CD4-positive, CD25-positive, alpha-beta regulatory T cell (primary cell): ENCODE measurements at regions not wholly inside any gene's neighbourhood (a gene's known extent, or its start where the extent isn't known, plus 50 kb on each side); places are given as distances from the start of the nearest gene placed in this dataset.

Source experiments
- ATAC-seq, 2 donors: fragments of 150-1000 bp; cut with Tn5 transposase; one replicate each; pipeline ENCODE4 v1.10.0; 2021; ENCODE audit warnings: low read depth in 2 of 2, moderate number of reproducible peaks in 2 of 2, moderate library complexity in 1 of 2
- DNase-seq, 3 donors: peaks; one replicate each; pipeline versions ENCODE4 v3.0.0 to v3.0.0-alpha.2; 2012 to 2022; ENCODE audit warnings: mixed read lengths in 1 of 3
- H3K27ac ChIP-seq: one replicate; pipeline ENCODE4 v1.7.0; 2013; ENCODE audit warnings: mild to moderate bottlenecking, low read length; ENCODE audit not compliant: insufficient read depth, poor library complexity, severe bottlenecking
- H3K27me3 ChIP-seq: one replicate; pipeline ENCODE4 v1.7.0; 2013; ENCODE audit warnings: low read length; ENCODE audit not compliant: control insufficient read depth, insufficient read depth
- H3K36me3 ChIP-seq: one replicate; pipeline ENCODE4 v1.7.0; 2013; ENCODE audit warnings: mild to moderate bottlenecking, low read length, moderate library complexity; ENCODE audit not compliant: control insufficient read depth, insufficient read depth
- H3K4me1 ChIP-seq: 2 replicates; pipeline ENCODE4 v1.7.0; 2013; ENCODE audit warnings: mild to moderate bottlenecking, low read length; ENCODE audit not compliant: insufficient read depth, control insufficient read depth, poor library complexity, severe bottlenecking
- H3K4me3 ChIP-seq: one replicate; pipeline ENCODE4 v1.7.0; 2013; ENCODE audit warnings: low read depth, mild to moderate bottlenecking, low read length, moderate library complexity
- H3K9me3 ChIP-seq, 2 experiments: 1 replicate in 1 of 2; 2 replicates in 1 of 2; pipeline ENCODE4 v1.7.0; 2013; ENCODE audit warnings: low read length in 2 of 2, mild to moderate bottlenecking in 1 of 2, moderate library complexity in 1 of 2; ENCODE audit not compliant: control insufficient read depth in 2 of 2
- H3K27ac Mint-ChIP-seq, 3 donors: one replicate each; pipeline ENCODE4 v1.8.0; 2020 to 2022; ENCODE audit warnings: mild to moderate bottlenecking in 3 of 3, mixed read lengths in 3 of 3, moderate library complexity in 2 of 3
- H3K27me3 Mint-ChIP-seq: one replicate; pipeline ENCODE4 v1.8.0; 2022; ENCODE audit warnings: mild to moderate bottlenecking, mixed read lengths
- H3K36me3 Mint-ChIP-seq: one replicate; pipeline ENCODE4 v1.8.0; 2020; ENCODE audit warnings: mixed read lengths
- H3K4me1 Mint-ChIP-seq, 4 donors: one replicate each; pipeline ENCODE4 v1.8.0; 2020 to 2022; ENCODE audit warnings: mixed read lengths in 4 of 4, mild to moderate bottlenecking in 1 of 4
- H3K4me3 Mint-ChIP-seq, 4 donors: one replicate each; pipeline ENCODE4 v1.8.0; 2020 to 2022; ENCODE audit warnings: mild to moderate bottlenecking in 4 of 4, mixed read lengths in 4 of 4, moderate library complexity in 3 of 4
- H3K9me3 Mint-ChIP-seq, 7 donors: one replicate each; pipeline ENCODE4 v1.8.0; 2020 to 2022; ENCODE audit warnings: mixed read lengths in 7 of 7, mild to moderate bottlenecking in 3 of 7, moderate library complexity in 2 of 7

- Mint-ChIP-seq H3K27ac (no peak overlapping the region), H3K4me1 (no peaks in the 10 kb centered on the region), H3K4me3 (no peak overlapping the region), H3K9me3 (peaks cover 0 to 19% (median 4%) of the 10 kb centered on the region in 7 donors), H3K27me3 (no peaks in the 10 kb centered on the region), H3K36me3 (no peaks in the 10 kb centered on the region)
- Histone ChIP-seq H3K4me3 (no peak overlapping the region), H3K36me3 (no peaks in the 10 kb centered on the region), H3K27me3 (no peaks in the 10 kb centered on the region), H3K4me1 (no peaks in the 10 kb centered on the region), H3K27ac (no peak overlapping the region), H3K9me3 (peaks cover 0 to 7% of the 10 kb centered on the region in 2 experiments)
- ATAC-seq (no peak), DNase-seq (no peak)
Observed at GRCh38 chr4:171599628-171600027, 213.6 kb upstream of the GALNTL6 start.

GRCh38 chr4:171594293-171594692 lies 218.9 kb upstream of the GALNTL6 start:
- H3K9me3 Mint-ChIP-seq, result peaks cover 0 to 26% (median 8%) of the 10 kb centered on the region in 7 donors
- no peak overlapping the region for H3K27ac Mint-ChIP-seq
- DNase-seq (no peak), ATAC-seq (no peak)
- no peak overlapping the region for H3K4me3 Mint-ChIP-seq
- no peaks in the 10 kb centered on the region for H3K36me3 Mint-ChIP-seq
- Histone ChIP-seq H3K4me1 (no peaks in the 10 kb centered on the region), H3K4me3 (no peak overlapping the region), H3K9me3 (peaks cover 0 to 8% of the 10 kb centered on the region in 2 experiments), H3K27ac (no peak overlapping the region), H3K27me3 (no peaks in the 10 kb centered on the region), H3K36me3 (no peaks in the 10 kb centered on the region)
- H3K27me3 Mint-ChIP-seq, result no peaks in the 10 kb centered on the region
- no peaks in the 10 kb centered on the region for H3K4me1 Mint-ChIP-seq

DNA sequence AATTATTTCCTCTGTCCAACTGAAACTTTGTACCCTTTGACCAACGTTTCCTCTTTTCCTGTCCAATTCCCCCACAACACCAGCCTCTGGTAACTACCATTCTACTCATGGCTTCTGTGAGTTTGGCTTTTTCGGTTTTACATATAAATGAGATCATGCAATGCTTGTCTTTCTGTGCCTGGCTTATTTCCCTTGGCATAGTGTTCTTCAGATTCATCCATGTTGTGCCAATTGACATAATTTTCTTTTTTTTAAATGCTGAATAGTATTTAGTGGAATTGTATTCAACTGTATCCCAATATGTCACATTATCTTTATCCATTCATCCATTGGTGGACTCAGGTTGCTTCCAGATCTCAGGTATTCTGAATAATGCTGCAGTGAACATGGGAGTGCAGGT lies 222.5 kb upstream of the GALNTL6 start:
- H3K36me3 ChIP-seq, result no peaks in the 10 kb centered on the region
- no peak overlapping the region for H3K4me3 Mint-ChIP-seq
- H3K9me3 ChIP-seq, result peaks cover 0 to 8% of the 10 kb centered on the region in 2 experiments
- H3K27ac Mint-ChIP-seq, result no peak overlapping the region
- no peak overlapping the region for H3K4me3 ChIP-seq
- H3K9me3 Mint-ChIP-seq, result peaks cover 0 to 20% (median 8%) of the 10 kb centered on the region in 7 donors
- DNase-seq, result no peak
- no peak for ATAC-seq
- no peaks in the 10 kb centered on the region for H3K27me3 ChIP-seq
- H3K4me1 ChIP-seq, result no peaks in the 10 kb centered on the region
- H3K36me3 Mint-ChIP-seq, result no peaks in the 10 kb centered on the region
- no peaks in the 10 kb centered on the region for H3K27me3 Mint-ChIP-seq
- H3K4me1 Mint-ChIP-seq, result no peaks in the 10 kb centered on the region
- H3K27ac ChIP-seq, result no peak overlapping the region

GRCh38 chr4:171588764-171589163 lies 224.4 kb upstream of the GALNTL6 start:
- H3K36me3 ChIP-seq, result no peaks in the 10 kb centered on the region
- H3K4me3 ChIP-seq, result no peak overlapping the region
- H3K4me1 ChIP-seq, result no peaks in the 10 kb centered on the region
- H3K4me1 Mint-ChIP-seq, result no peaks in the 10 kb centered on the region
- H3K27ac Mint-ChIP-seq, result no peak overlapping the region
- H3K27me3 ChIP-seq, result no peaks in the 10 kb centered on the region
- DNase-seq (no peak), ATAC-seq (no peak)
- peaks cover 0 to 4% of the 10 kb centered on the region in 2 experiments for H3K9me3 ChIP-seq
- H3K9me3 Mint-ChIP-seq, result peaks cover 0 to 20% (median 6%) of the 10 kb centered on the region in 7 donors
- no peaks in the 10 kb centered on the region for H3K36me3 Mint-ChIP-seq
- no peaks in the 10 kb centered on the region for H3K27me3 Mint-ChIP-seq
- H3K4me3 Mint-ChIP-seq, result no peak overlapping the region
- H3K27ac ChIP-seq, result no peak overlapping the region

DNA sequence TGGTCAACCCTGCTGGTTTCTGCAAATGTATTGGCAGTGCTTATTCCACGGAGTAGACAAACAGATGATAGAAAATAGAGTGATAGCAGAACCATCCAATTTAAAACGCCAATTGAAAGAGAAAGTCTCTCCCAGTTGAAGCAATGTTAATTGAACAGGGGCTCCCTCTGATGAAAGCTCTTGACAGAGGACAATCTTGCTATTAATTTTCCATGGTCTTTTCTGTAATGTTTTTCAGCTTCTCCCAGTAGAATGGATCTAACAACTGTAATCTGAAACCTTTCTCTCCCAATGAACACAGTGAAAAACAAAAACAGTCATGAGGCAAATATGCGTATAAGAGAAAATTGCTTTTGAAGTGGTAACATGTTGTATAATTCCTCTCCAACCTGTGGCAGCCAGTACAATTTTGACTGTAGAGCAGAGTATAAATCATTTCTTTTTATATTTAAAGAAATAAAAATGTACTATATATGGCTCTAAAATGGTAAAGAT lies 225.1 kb upstream of the GALNTL6 start:
- Histone ChIP-seq H3K4me1 (no peaks in the 10 kb centered on the region), H3K9me3 (peaks cover 0 to 4% of the 10 kb centered on the region in 2 experiments), H3K36me3 (no peaks in the 10 kb centered on the region), H3K27ac (no peak overlapping the region), H3K27me3 (no peaks in the 10 kb centered on the region), H3K4me3 (no peak overlapping the region)
- Mint-ChIP-seq H3K9me3 (peaks cover 0 to 15% (median 6%) of the 10 kb centered on the region in 7 donors), H3K4me3 (no peak overlapping the region), H3K36me3 (no peaks in the 10 kb centered on the region), H3K27me3 (no peaks in the 10 kb centered on the region), H3K4me1 (no peaks in the 10 kb centered on the region), H3K27ac (no peak overlapping the region)
- ATAC-seq (no peak), DNase-seq (no peak)

GRCh38 chr4:171583790-171584189 lies 229.4 kb upstream of the GALNTL6 start:
- H3K36me3 Mint-ChIP-seq, result no peaks in the 10 kb centered on the region
- no peaks in the 10 kb centered on the region for H3K36me3 ChIP-seq
- H3K27ac Mint-ChIP-seq, result no peak overlapping the region
- peaks cover 0 to 7% (median 3%) of the 10 kb centered on the region in 7 donors for H3K9me3 Mint-ChIP-seq
- DNase-seq, result no peak
- no peaks in the 10 kb centered on the region for H3K27me3 ChIP-seq
- peaks cover 3 to 4% of the 10 kb centered on the region in 2 experiments for H3K9me3 ChIP-seq
- H3K27ac ChIP-seq, result no peak overlapping the region
- H3K4me1 Mint-ChIP-seq, result no peaks in the 10 kb centered on the region
- no peaks in the 10 kb centered on the region for H3K4me1 ChIP-seq
- no peak for ATAC-seq
- H3K4me3 Mint-ChIP-seq, result no peak overlapping the region
- no peak overlapping the region for H3K4me3 ChIP-seq
- H3K27me3 Mint-ChIP-seq, result no peaks in the 10 kb centered on the region

GRCh38 chr4:171582961-171583581 lies 230.1 kb upstream of the GALNTL6 start:
- H3K27me3 Mint-ChIP-seq, result no peaks in the 10 kb centered on the region
- H3K27ac ChIP-seq, result no peak overlapping the region
- H3K4me3 Mint-ChIP-seq, result no peak overlapping the region
- peaks cover 0 to 7% (median 3%) of the 10 kb centered on the region in 7 donors for H3K9me3 Mint-ChIP-seq
- H3K9me3 ChIP-seq, result peaks cover 3 to 4% of the 10 kb centered on the region in 2 experiments
- DNase-seq (no peak), ATAC-seq (no peak)
- H3K36me3 Mint-ChIP-seq, result no peaks in the 10 kb centered on the region
- no peaks in the 10 kb centered on the region for H3K36me3 ChIP-seq
- no peak overlapping the region for H3K4me3 ChIP-seq
- no peaks in the 10 kb centered on the region for H3K4me1 ChIP-seq
- H3K4me1 Mint-ChIP-seq, result no peaks in the 10 kb centered on the region
- no peaks in the 10 kb centered on the region for H3K27me3 ChIP-seq
- no peak overlapping the region for H3K27ac Mint-ChIP-seq

DNA sequence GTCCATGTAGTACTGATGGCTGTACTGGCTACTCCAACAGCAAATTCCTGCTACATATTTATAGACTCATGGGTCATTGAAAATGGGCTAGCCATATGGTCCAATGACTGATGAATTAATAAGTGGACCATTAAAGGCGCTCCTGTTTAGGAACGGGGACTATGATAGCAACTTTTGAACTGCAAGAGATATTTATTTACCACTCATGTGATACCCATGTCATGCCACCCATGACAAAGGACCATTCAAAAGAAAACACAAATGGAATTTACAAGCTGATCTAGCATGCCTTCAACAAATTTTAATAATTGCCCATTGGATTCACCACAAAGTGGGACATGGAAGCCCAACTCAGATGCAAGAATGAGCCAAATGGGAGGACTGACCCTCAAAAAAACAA lies 240.0 kb upstream of the GALNTL6 start:
- Mint-ChIP-seq H3K36me3 (no peaks in the 10 kb centered on the region), H3K27me3 (no peaks in the 10 kb centered on the region), H3K4me1 (no peaks in the 10 kb centered on the region), H3K9me3 (peaks cover 0 to 11% (median 5%) of the 10 kb centered on the region in 7 donors), H3K27ac (no peak overlapping the region), H3K4me3 (no peak overlapping the region)
- H3K36me3 ChIP-seq, result no peaks in the 10 kb centered on the region
- no peak overlapping the region for H3K27ac ChIP-seq
- ATAC-seq (no peak), DNase-seq (no peak)
- H3K4me3 ChIP-seq, result no peak overlapping the region
- no peaks in the 10 kb centered on the region for H3K4me1 ChIP-seq
- H3K27me3 ChIP-seq, result no peaks in the 10 kb centered on the region
- peaks cover 0 to 3% of the 10 kb centered on the region in 2 experiments for H3K9me3 ChIP-seq
